WTC11 (cell line): ENCODE measurements at regions not wholly inside any gene's neighbourhood (a gene's known extent, or its start where the extent isn't known, plus 50 kb on each side); places are given as distances from the start of the nearest gene placed in this dataset.

Experiments used
- ATAC-seq: fragments of 200-7000 bp; cut with Tn5 transposase; 2 replicates; pipeline ENCODE4 v1.10.0; 2021; ENCODE audit warnings: mild to moderate bottlenecking, moderate library complexity
- CTCF ChIA-PET: fragments of 300-600 bp; sonication (Branson Sonifier 250); formaldehyde crosslinking; loops from one replicate; lab custom pipeline; 2021; ENCODE audit warnings: antibody characterized with exemption; lab: Charles Lee
- POLR2A ChIA-PET: fragments of 350-600 bp; sonication (Branson Sonifier 250); formaldehyde crosslinking; loops from one replicate; lab custom pipeline; 2021; ENCODE audit warnings: antibody characterized with exemption; lab: Charles Lee
- DNase-seq: peaks from one replicate; pipeline ENCODE4 v3.0.0; 2021; ENCODE audit warnings: low spot score
- H3K27ac Mint-ChIP-seq: 2 replicates; pipeline ENCODE4 v1.8.0; 2021; ENCODE audit warnings: mixed read lengths
- H3K27me3 Mint-ChIP-seq: 2 replicates; pipeline ENCODE4 v1.8.0; 2021; ENCODE audit warnings: low read depth, mild to moderate bottlenecking, moderate library complexity, mixed read lengths
- H3K36me3 Mint-ChIP-seq: 2 replicates; pipeline ENCODE4 v1.8.0; 2021; ENCODE audit warnings: mixed read lengths
- H3K4me1 Mint-ChIP-seq: 2 replicates; pipeline ENCODE4 v1.8.0; 2022; ENCODE audit warnings: mixed read lengths
- H3K4me3 Mint-ChIP-seq: 2 replicates; pipeline ENCODE4 v1.8.0; 2021; ENCODE audit warnings: mild to moderate bottlenecking, moderate library complexity, mixed read lengths
- H3K9me3 Mint-ChIP-seq: 2 replicates; pipeline ENCODE4 v1.8.0; 2021; ENCODE audit warnings: mixed read lengths
- E2F4 ChIP-seq: sonication (generic); formaldehyde crosslinking; IDR thresholded peaks from 2 replicates; pipeline ENCODE4 v1.8.1; 2022; ENCODE audit warnings: low read depth, mild to moderate bottlenecking, moderate library complexity, missing genetic modification reagents, borderline replicate concordance
- ELF4 ChIP-seq: sonication (generic); formaldehyde crosslinking; IDR thresholded peaks from 2 replicates; pipeline ENCODE4 v1.8.1; 2022; ENCODE audit warnings: low read depth, mild to moderate bottlenecking, moderate library complexity, missing genetic modification reagents
- ETV6 ChIP-seq: sonication (generic); formaldehyde crosslinking; IDR thresholded peaks from 2 replicates; pipeline ENCODE4 v1.8.1; 2022; ENCODE audit warnings: mild to moderate bottlenecking, missing genetic modification reagents
- FOXK1 ChIP-seq: sonication (generic); formaldehyde crosslinking; IDR thresholded peaks from 2 replicates; pipeline ENCODE4 v1.8.0; 2022; ENCODE audit warnings: mild to moderate bottlenecking, moderate library complexity, missing genetic modification reagents
- GABPB1 ChIP-seq: sonication (generic); formaldehyde crosslinking; IDR thresholded peaks from 2 replicates; pipeline ENCODE4 v1.8.1; 2023; ENCODE audit warnings: mild to moderate bottlenecking, missing genetic modification reagents
- HMGA2 ChIP-seq: fragments of 250-450 bp; sonication (Bioruptor Pico); IDR thresholded peaks from 2 replicates; pipeline ENCODE4 v1.4.0; 2021; ENCODE audit warnings: mild to moderate bottlenecking, moderate library complexity
- MYBL2 ChIP-seq: sonication (generic); formaldehyde crosslinking; IDR thresholded peaks from 2 replicates; pipeline ENCODE4 v1.8.1; 2023; ENCODE audit warnings: mild to moderate bottlenecking, moderate library complexity, missing genetic modification reagents
- NFE2L1 ChIP-seq: sonication (generic); formaldehyde crosslinking; IDR thresholded peaks from 2 replicates; pipeline ENCODE4 v1.8.1; 2023; ENCODE audit warnings: missing genetic modification reagents
- PRDM15 ChIP-seq: sonication (generic); formaldehyde crosslinking; IDR thresholded peaks from 2 replicates; pipeline ENCODE4 v1.8.0; 2022; ENCODE audit warnings: missing genetic modification reagents
- RELA ChIP-seq: sonication (generic); formaldehyde crosslinking; IDR thresholded peaks from 2 replicates; pipeline ENCODE4 v1.8.1; 2022; ENCODE audit warnings: missing genetic modification reagents, mild to moderate bottlenecking, borderline replicate concordance
- SOX15 ChIP-seq: fragments of 250-450 bp; sonication (Bioruptor Pico); IDR thresholded peaks from 2 replicates; pipeline ENCODE4 v1.9.0; 2021; ENCODE audit warnings: mild to moderate bottlenecking
- STAT6 ChIP-seq: sonication (generic); formaldehyde crosslinking; conservative IDR thresholded peaks from 2 replicates; pipeline ENCODE4 v1.8.1; 2023; ENCODE audit warnings: mild to moderate bottlenecking, low read depth, missing genetic modification reagents, moderate library complexity
- TEAD1 ChIP-seq: sonication (generic); formaldehyde crosslinking; IDR thresholded peaks from 2 replicates; pipeline ENCODE4 v1.8.0; 2022; ENCODE audit warnings: mild to moderate bottlenecking, missing genetic modification reagents
- TEAD4 ChIP-seq: sonication (generic); formaldehyde crosslinking; IDR thresholded peaks from 2 replicates; pipeline ENCODE4 v1.8.0; 2022; ENCODE audit warnings: mild to moderate bottlenecking, missing genetic modification reagents
- USF1 ChIP-seq: sonication (generic); formaldehyde crosslinking; IDR thresholded peaks from 2 replicates; pipeline ENCODE4 v1.8.0; 2022; ENCODE audit warnings: mild to moderate bottlenecking, missing genetic modification reagents
- ZNF121 ChIP-seq: sonication (generic); formaldehyde crosslinking; IDR thresholded peaks from 2 replicates; pipeline ENCODE4 v1.8.0; 2023; ENCODE audit warnings: missing genetic modification reagents
- ZNF263 ChIP-seq: sonication (generic); formaldehyde crosslinking; IDR thresholded peaks from 2 replicates; pipeline ENCODE4 v1.8.1; 2022; ENCODE audit warnings: low read depth, mild to moderate bottlenecking, moderate library complexity, missing genetic modification reagents
- ZNF281 ChIP-seq: sonication (generic); formaldehyde crosslinking; IDR thresholded peaks from 2 replicates; pipeline ENCODE4 v1.8.0; 2023; ENCODE audit warnings: mild to moderate bottlenecking, missing genetic modification reagents
- ZNF423 ChIP-seq: fragments of 250-450 bp; sonication (Bioruptor Pico); IDR thresholded peaks from 2 replicates; pipeline ENCODE4 v2.1.2; 2022; ENCODE audit warnings: mild to moderate bottlenecking, moderate library complexity

- TF ChIP-seq STAT6 (CRISPR knock-in tag), result no peak
Measured at GRCh38 chr6:134419716-134420115, 101.8 kb upstream of the SGK1 start (continued).

- peaks cover 28% of the 10 kb centered on the region for H3K9me3 Mint-ChIP-seq
- peaks cover 27% of the 10 kb centered on the region for H3K36me3 Mint-ChIP-seq
- no peak for ATAC-seq
- H3K4me3 Mint-ChIP-seq, result no peak overlapping the region
- DNase-seq, result no peak
- no peak for TF ChIP-seq ZNF121
- no peak for TF ChIP-seq E2F4 (CRISPR knock-in tag)
- no peak for TF ChIP-seq PRDM15 (CRISPR knock-in tag)
- no peak for TF ChIP-seq ZNF263 (CRISPR knock-in tag)
- TF ChIP-seq TEAD1 (CRISPR knock-in tag), result no peak
- no peak for TF ChIP-seq TEAD4
- no peak for TF ChIP-seq ZNF423 (CRISPR knock-in tag)
- TF ChIP-seq HMGA2, result no peak
- TF ChIP-seq GABPB1, result no peak
- TF ChIP-seq ZNF281 (CRISPR knock-in tag), result no peak
- no peak for TF ChIP-seq NFE2L1 (CRISPR knock-in tag)
- TF ChIP-seq SOX15 (CRISPR knock-in tag), result no peak
- TF ChIP-seq USF1 (CRISPR knock-in tag), result no peak
- no peak for TF ChIP-seq RELA (CRISPR knock-in tag)
- TF ChIP-seq FOXK1 (CRISPR knock-in tag), result no peak
- TF ChIP-seq MYBL2 (CRISPR knock-in tag), result no peak
- no peak for TF ChIP-seq ETV6
- TF ChIP-seq ELF4, result no peak
- peaks cover 6% of the 10 kb centered on the region for H3K4me1 Mint-ChIP-seq
- H3K27ac Mint-ChIP-seq, result no peak overlapping the region
- POLR2A ChIA-PET, result no interaction called here
- CTCF ChIA-PET, result no interaction called here
- H3K27me3 Mint-ChIP-seq, result peaks cover 5% of the 10 kb centered on the region; the same call in 1 of the 2 replicates
Measured at GRCh38 chr6:134416418-134417154, 98.7 kb upstream of the SGK1 start.
